Endothelial cell of umbilical vein (primary cell): ENCODE measurements at regions not wholly inside any gene's neighbourhood (a gene's known extent, or its start where the extent isn't known, plus 50 kb on each side); places are given as distances from the start of the nearest gene placed in this dataset.

ENCODE experiments used
- BruUV-seq: library from RNA; stranded (reverse); fragments of 400-500 nt; replicated peaks from 2 replicates; lab custom pipeline; 2021; lab: Mats Ljungman, UMichigan
- CTCF ChIA-PET: fragments of 300-600, 350-600 bp; sonication (Branson Sonifier 250); formaldehyde crosslinking; loops from one replicate; lab custom pipeline; 2021; ENCODE audit warnings: antibody characterized with exemption, inconsistent platforms; lab: Charles Lee
- POLR2A ChIA-PET: fragments of 300-600, 350-600 bp; sonication (Branson Sonifier 250); formaldehyde crosslinking; loops from one replicate; lab custom pipeline; 2021; ENCODE audit warnings: antibody characterized with exemption, inconsistent platforms; lab: Charles Lee
- DNase-seq: peaks from one replicate; pipeline ENCODE4 v3.0.0-alpha.2; 2011; ENCODE audit warnings: low read depth, low spot score
- FAIRE-seq: peaks from 2 replicates; lab custom pipeline; 2011; peaks lifted over from hg19 to GRCh38; lab: Jason Lieb, UNC
- H2AFZ ChIP-seq: 2 replicates; pipeline ENCODE4 v1.6.0; 2012; ENCODE audit warnings: low read depth, low read length, control low read depth, inconsistent platforms
- H3K27ac ChIP-seq: 2 replicates; pipeline ENCODE4 v1.5.1; 2011; ENCODE audit warnings: low read depth, mild to moderate bottlenecking, control low read depth, low read length, moderate library complexity; ENCODE audit not compliant: insufficient read depth
- H3K27me3 ChIP-seq, 2 experiments: 2 replicates each; pipeline versions ENCODE4 v1.6.0 to v1.6.1; 2011; ENCODE audit warnings: low read length in 2 of 2, mixed read lengths in 1 of 2; ENCODE audit not compliant: control insufficient read depth in 2 of 2, insufficient read depth in 2 of 2
- H3K36me3 ChIP-seq, 2 experiments: 2 replicates in 1 of 2; 3 replicates in 1 of 2; pipeline ENCODE4 v1.5.1; 2011; ENCODE audit warnings: low read length in 2 of 2, mild to moderate bottlenecking in 1 of 2, moderate library complexity in 1 of 2; ENCODE audit not compliant: control insufficient read depth in 2 of 2, insufficient read depth in 2 of 2; ENCODE audit errors: extremely low read depth in 1 of 2
- H3K4me1 ChIP-seq: 3 replicates; pipeline ENCODE4 v1.5.1; 2011; ENCODE audit warnings: mild to moderate bottlenecking, low read length; ENCODE audit not compliant: control insufficient read depth, insufficient read depth; ENCODE audit errors: extremely low read depth
- H3K4me2 ChIP-seq: 2 replicates; pipeline ENCODE4 v1.6.1; 2011; ENCODE audit warnings: low read length, control low read depth, mixed read lengths; ENCODE audit not compliant: insufficient read depth
- H3K4me3 ChIP-seq, 3 experiments: fragments of 200-600 bp in 1 of 3; sonication (generic), shearing (Covaris generic) in 1 of 3; replicated peaks in 1 of 3; 2 replicates each; pipeline ENCODE4 v1.5.1; 2011 to 2016; ENCODE audit warnings: control low read depth in 3 of 3, low read length in 3 of 3, mild to moderate bottlenecking in 2 of 3, inconsistent platforms in 1 of 3, low read depth in 1 of 3, moderate library complexity in 1 of 3; ENCODE audit not compliant: insufficient read depth in 1 of 3
- H3K79me2 ChIP-seq: 2 replicates; pipeline ENCODE4 v1.6.0; 2012; ENCODE audit warnings: low read length, inconsistent platforms; ENCODE audit not compliant: control insufficient read depth, insufficient read depth
- H3K9ac ChIP-seq: replicated peaks from 2 replicates; pipeline ENCODE3; 2011; ENCODE audit warnings: low read length, control low read depth; ENCODE audit not compliant: insufficient read depth; ENCODE audit errors: extremely low read depth
- H3K9me1 ChIP-seq: replicated peaks from 3 replicates; pipeline ENCODE4 v1.6.0; 2011; ENCODE audit warnings: mild to moderate bottlenecking, low read length; ENCODE audit not compliant: control insufficient read depth, insufficient read depth; ENCODE audit errors: extremely low read depth
- H3K9me3 ChIP-seq: replicated peaks from 2 replicates; pipeline ENCODE4 v1.5.1; 2012; ENCODE audit warnings: low read length, inconsistent platforms; ENCODE audit not compliant: control insufficient read depth, insufficient read depth
- H4K20me1 ChIP-seq: replicated peaks from 2 replicates; pipeline ENCODE3; 2011; ENCODE audit warnings: mild to moderate bottlenecking, low read length; ENCODE audit not compliant: control insufficient read depth, insufficient read depth; ENCODE audit errors: extremely low read depth
- CTCF ChIP-seq, 2 donors: IDR thresholded peaks; 1 replicate in 1 of 2; 2 replicates in 1 of 2; pipeline ENCODE4 v1.5.1; 2011; ENCODE audit warnings: low read length in 2 of 2, mild to moderate bottlenecking in 2 of 2, moderate library complexity in 2 of 2, control low read depth in 1 of 2, inconsistent platforms in 1 of 2, low read depth in 1 of 2; ENCODE audit not compliant: insufficient read depth in 1 of 2; ENCODE audit errors: extremely low read depth in 1 of 2
- EZH2 ChIP-seq: IDR thresholded peaks from 2 replicates; pipeline ENCODE4 v1.6.1; 2012; ENCODE audit warnings: borderline replicate concordance, low read depth, mild to moderate bottlenecking, moderate library complexity, low read length, inconsistent platforms; ENCODE audit not compliant: severe bottlenecking
- FOS ChIP-seq: IDR thresholded peaks from 2 replicates; pipeline ENCODE4 v1.6.1; 2011; ENCODE audit warnings: mild to moderate bottlenecking, low read length, moderate library complexity, borderline replicate concordance; ENCODE audit not compliant: insufficient read depth
- GATA2 ChIP-seq: IDR thresholded peaks from 2 replicates; pipeline ENCODE4 v1.7.0; 2011; ENCODE audit warnings: low read depth, mild to moderate bottlenecking, moderate library complexity, mixed read lengths, low read length; ENCODE audit not compliant: insufficient read length, insufficient read depth
- JUN ChIP-seq: IDR thresholded peaks from 2 replicates; pipeline ENCODE4 v1.6.1; 2011; ENCODE audit warnings: borderline replicate concordance, low read depth; ENCODE audit not compliant: insufficient read length, insufficient read depth
- MAX ChIP-seq: IDR thresholded peaks from 2 replicates; pipeline ENCODE4 v1.6.1; 2011; ENCODE audit not compliant: insufficient read depth, insufficient read length
- MYC ChIP-seq: IDR thresholded peaks from one replicate; pipeline ENCODE4 v1.6.1; 2011; ENCODE audit warnings: mild to moderate bottlenecking, low read depth, low read length
- POLR2A ChIP-seq: IDR thresholded peaks from 2 replicates; pipeline ENCODE4 v1.6.1; 2012; ENCODE audit warnings: low read depth, mild to moderate bottlenecking, control low read depth, low read length
- POLR2AphosphoS5 ChIP-seq: IDR thresholded peaks from 2 replicates; pipeline ENCODE4 v1.6.1; 2012; ENCODE audit warnings: low read depth, mild to moderate bottlenecking, control low read depth, low read length, moderate library complexity; ENCODE audit not compliant: insufficient read depth
- dilution Hi-C: fragments of 300-500 bp; cut with MboI; formaldehyde crosslinking; loops from one replicate; pipeline ENCODE4 v1.15.0; 2019; ENCODE audit warnings: low sequenced_read_pairs; ENCODE audit not compliant: extremely low pct_ligation_motif_present
- intact Hi-C: fragments of 100-400 bp; cut with micrococcal nuclease; formaldehyde crosslinking; loops from one replicate; pipeline ENCODE4 v1.10.0; 2022

- Histone ChIP-seq H3K9me1 (no peaks in the 10 kb centered on the region), H3K9me3 (no peaks in the 10 kb centered on the region), H3K27ac (no peak overlapping the region), H3K4me2 (no peak overlapping the region), H3K9ac (no peak overlapping the region), H3K36me3 (no peaks in the 10 kb centered on the region), H3K27me3 (peaks cover 4 to 11% of the 10 kb centered on the region in 2 experiments), H3K4me3 (no peak overlapping the region), H2AFZ (no peak overlapping the region), H4K20me1 (no peaks in the 10 kb centered on the region), H3K79me2 (no peaks in the 10 kb centered on the region), H3K4me1 (peaks cover 3% of the 10 kb centered on the region)
- BruUV-seq, result no TSS peak
- CTCF ChIA-PET, result no interaction called here
- FAIRE-seq (no peak), DNase-seq (peak; percentile 9)
- TF ChIP-seq CTCF (IDR thresholded peaks at IDR 0.05; ENCODE audit: extremely low read depth in 1 of 2, insufficient read depth in 1 of 2, low read depth in 1 of 2, low read length in 2 of 2) (no peak), GATA2 (no peak), POLR2A (no peak), MYC (no peak), MAX (no peak), JUN (no peak), EZH2 (no peak), POLR2AphosphoS5 (no peak), FOS (no peak)
- intact Hi-C loops (no loop called here), dilution Hi-C loops (no loop called here)
- POLR2A ChIA-PET, result no interaction called here
These were observed 369.3 kb downstream of the FBXW7 start for GRCh38 chr4:152166567-152166966.
